OCI-LY1 (cell line): ENCODE measurements at regions not wholly inside any gene's neighbourhood (a gene's known extent, or its start where the extent isn't known, plus 50 kb on each side); places are given as distances from the start of the nearest gene placed in this dataset.

ENCODE experiments used
- H2AFZ ChIP-seq: fragments of 200-600 bp; sonication (generic), shearing (Covaris generic); 2 replicates; pipeline ENCODE4 v1.6.0; 2014; ENCODE audit warnings: antibody characterized with exemption, mild to moderate bottlenecking, low read length
- H3F3A ChIP-seq: fragments of 200-600 bp; sonication (generic), shearing (Covaris generic); 2 replicates; pipeline ENCODE4 v1.6.0; 2014; ENCODE audit warnings: mild to moderate bottlenecking, antibody characterized with exemption, low read length, moderate library complexity; ENCODE audit not compliant: insufficient read depth
- H3K27ac ChIP-seq: fragments of 200-600 bp; sonication (generic); 2 replicates; pipeline ENCODE4 v1.5.1; 2014; ENCODE audit warnings: low read length, mixed run types, mild to moderate bottlenecking, low read depth; ENCODE audit not compliant: poor library complexity, severe bottlenecking
- H3K27me3 ChIP-seq: fragments of 200-600 bp; sonication (generic); 2 replicates; pipeline ENCODE4 v1.6.0; 2014; ENCODE audit warnings: antibody characterized with exemption, mild to moderate bottlenecking, low read length, moderate library complexity; ENCODE audit not compliant: insufficient read depth
- H3K36me3 ChIP-seq: fragments of 200-600 bp; sonication (generic); 2 replicates; pipeline ENCODE4 v1.6.1; 2014; ENCODE audit warnings: mild to moderate bottlenecking, antibody characterized with exemption, low read length, moderate library complexity, mixed read lengths; ENCODE audit not compliant: insufficient read depth
- H3K4me1 ChIP-seq: fragments of 200-600 bp; sonication (generic); 2 replicates; pipeline ENCODE4 v1.5.1; 2014; ENCODE audit warnings: mild to moderate bottlenecking, low read length, moderate library complexity; ENCODE audit not compliant: insufficient read depth, severe bottlenecking
- H3K4me2 ChIP-seq: fragments of 200-600 bp; sonication (generic), shearing (Covaris generic); 2 replicates; pipeline ENCODE4 v1.6.1; 2014; ENCODE audit warnings: low read length
- H3K4me3 ChIP-seq: fragments of 200-600 bp; sonication (generic); 2 replicates; pipeline ENCODE4 v1.5.1; 2014; ENCODE audit warnings: low read length, low read depth, mild to moderate bottlenecking, mixed read lengths; ENCODE audit not compliant: poor library complexity, severe bottlenecking
- H3K79me2 ChIP-seq: fragments of 200-600 bp; shearing (Covaris generic); 2 replicates; pipeline ENCODE4 v1.6.1; 2016; ENCODE audit warnings: mixed run types, low read length, mixed read lengths; ENCODE audit not compliant: insufficient read depth
- H3K9ac ChIP-seq: fragments of 200-600 bp; sonication (generic), shearing (Covaris generic); 2 replicates; pipeline ENCODE4 v1.6.1; 2014; ENCODE audit warnings: mild to moderate bottlenecking, low read length, mixed read lengths
- H3K9me2 ChIP-seq: fragments of 200-600 bp; sonication (generic), shearing (Covaris generic); 2 replicates; pipeline ENCODE4 v1.6.1; 2014; ENCODE audit warnings: low read depth, mild to moderate bottlenecking, low read length, mixed read lengths
- H3K9me3 ChIP-seq: fragments of 200-600 bp; shearing (Covaris generic); 2 replicates; pipeline ENCODE4 v1.6.1; 2014; ENCODE audit warnings: low read length, mixed read lengths
- H4K20me1 ChIP-seq: fragments of 200-600 bp; sonication (generic), shearing (Covaris generic); 2 replicates; pipeline ENCODE4 v1.6.0; 2016; ENCODE audit warnings: mild to moderate bottlenecking, low read length; ENCODE audit not compliant: insufficient read depth
- CTCF ChIP-seq: fragments of 200-600 bp; sonication (generic), shearing (Covaris generic); IDR thresholded peaks from 2 replicates; pipeline ENCODE4 v1.5.1; 2017; ENCODE audit warnings: mild to moderate bottlenecking, antibody characterized with exemption, low read length, moderate library complexity, mixed read lengths
- EZH2 ChIP-seq: fragments of 200-600 bp; sonication (generic), shearing (Covaris generic); IDR thresholded peaks from 2 replicates; pipeline ENCODE4 v1.8.0; 2017; ENCODE audit warnings: borderline replicate concordance, mixed run types, mild to moderate bottlenecking, antibody characterized with exemption, low read length, moderate library complexity, mixed read lengths

- Histone ChIP-seq H3K4me1 (no peaks in the 10 kb centered on the region), H3K4me2 (no peak overlapping the region), H3K79me2 (no peaks in the 10 kb centered on the region), H3F3A (no peaks in the 10 kb centered on the region), H3K9me2 (no peaks in the 10 kb centered on the region), H3K36me3 (no peaks in the 10 kb centered on the region), H3K4me3 (no peak overlapping the region), H2AFZ (no peak overlapping the region), H3K27ac (no peak overlapping the region), H3K9me3 (no peaks in the 10 kb centered on the region), H3K9ac (no peak overlapping the region), H3K27me3 (no peaks in the 10 kb centered on the region; the same call in 1 of the 2 replicates), H4K20me1 (no peaks in the 10 kb centered on the region)
- TF ChIP-seq EZH2 (no peak), CTCF (no peak)
These were observed 134.3 kb upstream of the HAAO start for GRCh38 chr2:42926434-42927333.

GRCh38 chr2:42925742-42926433, 133.5 kb upstream of the HAAO start:
- Histone ChIP-seq H3K9me2 (no peaks in the 10 kb centered on the region), H3K27ac (no peak overlapping the region), H3K4me2 (no peak overlapping the region), H3K79me2 (no peaks in the 10 kb centered on the region), H3K4me1 (no peaks in the 10 kb centered on the region), H3K4me3 (no peak overlapping the region), H4K20me1 (no peaks in the 10 kb centered on the region), H3K9me3 (no peaks in the 10 kb centered on the region), H3K9ac (no peak overlapping the region), H2AFZ (no peak overlapping the region), H3F3A (no peaks in the 10 kb centered on the region), H3K27me3 (no peaks in the 10 kb centered on the region; the same call in 1 of the 2 replicates), H3K36me3 (no peaks in the 10 kb centered on the region)
- TF ChIP-seq CTCF (no peak), EZH2 (no peak)

GRCh38 chr2:42924418-42924886, 132.1 kb upstream of the HAAO start:
- H3K27me3 ChIP-seq: peaks cover 6% of the 10 kb centered on the region; the same call in 1 of the 2 replicates
- no peaks in the 10 kb centered on the region for H3K9me3 ChIP-seq
- no peak overlapping the region for H2AFZ ChIP-seq
- no peaks in the 10 kb centered on the region for H3K9me2 ChIP-seq
- H3K4me2 ChIP-seq: no peak overlapping the region
- no peak overlapping the region for H3K27ac ChIP-seq
- no peaks in the 10 kb centered on the region for H3K4me1 ChIP-seq
- H4K20me1 ChIP-seq: no peaks in the 10 kb centered on the region
- H3K36me3 ChIP-seq: no peaks in the 10 kb centered on the region
- TF ChIP-seq EZH2: no peak
- TF ChIP-seq CTCF: no peak
- no peaks in the 10 kb centered on the region for H3F3A ChIP-seq
- H3K79me2 ChIP-seq: no peaks in the 10 kb centered on the region
- H3K4me3 ChIP-seq: no peak overlapping the region
- no peak overlapping the region for H3K9ac ChIP-seq
